Heart right ventricle (tissue), 16 donors: ENCODE measurements at regions not wholly inside any gene's neighbourhood (a gene's known extent, or its start where the extent isn't known, plus 50 kb on each side); places are given as distances from the start of the nearest gene placed in this dataset.
A peak's percentile ranks its signal among the peaks of the same experiment; 100 is the strongest.

Experiments
- ATAC-seq, 8 donors: fragments of 200-7000 bp; cut with Tn5 transposase; one replicate each; pipeline ENCODE4 v1.9.1; 2020; ENCODE audit warnings: mild to moderate bottlenecking in 8 of 8, moderate library complexity in 8 of 8, moderate number of reproducible peaks in 1 of 8
- DNase-seq, 2 donors: peaks; one replicate each; pipeline ENCODE4 v3.0.0-alpha.2; 2020
- H3K27ac ChIP-seq, 10 donors: fragments of 200-600 bp; sonication (generic) in 2 of 10; one replicate each; pipeline versions ENCODE4 v1.5.0 to v1.8.0; 2020 to 2022; ENCODE audit warnings: mild to moderate bottlenecking in 3 of 10
- H3K27me3 ChIP-seq, 7 donors: fragments of 200-600 bp; one replicate each; pipeline ENCODE4 v1.8.0; 2021 to 2022; ENCODE audit warnings: mild to moderate bottlenecking in 2 of 7
- H3K36me3 ChIP-seq, 9 donors: fragments of 200-600 bp; sonication (generic) in 1 of 9; one replicate each; pipeline versions ENCODE4 v1.5.0 to v1.8.0; 2020 to 2022; ENCODE audit warnings: mild to moderate bottlenecking in 2 of 9
- H3K4me1 ChIP-seq, 9 donors: fragments of 200-600 bp; sonication (generic) in 1 of 9; one replicate each; pipeline versions ENCODE4 v1.5.0 to v1.8.0; 2020 to 2022; ENCODE audit warnings: mild to moderate bottlenecking in 4 of 9
- H3K4me3 ChIP-seq, 10 donors: fragments of 200-600 bp; sonication (generic) in 2 of 10; one replicate each; pipeline versions ENCODE4 v1.5.0 to v1.8.0; 2020 to 2022; ENCODE audit warnings: mild to moderate bottlenecking in 7 of 10, moderate library complexity in 2 of 10
- H3K9me3 ChIP-seq, 11 donors: fragments of 200-600 bp in 10 of 11; sonication (generic) in 2 of 11; one replicate each; pipeline versions ENCODE4 v1.5.0 to v1.8.0; 2013 to 2022; ENCODE audit warnings: mild to moderate bottlenecking in 2 of 11, control low read depth in 1 of 11, moderate library complexity in 1 of 11
- CTCF ChIP-seq, 9 donors: fragments of 200-600 bp; sonication (generic) in 2 of 9; IDR thresholded peaks; one replicate each; pipeline versions ENCODE4 v1.5.0 to v1.8.0; 2021 to 2022; ENCODE audit warnings: antibody characterized with exemption in 9 of 9, mild to moderate bottlenecking in 5 of 9, moderate library complexity in 1 of 9
- WGBS, 2 donors: extraction: QIAGEN DNeasy Blood & Tissue Kit; methylation state at CpG; one replicate each; pipeline ENCODE4 v1.1.7; 2013; ENCODE audit warnings: inconsistent platforms in 1 of 2; 5-methylcytosine and 5-hydroxymethylcytosine counted together
- intact Hi-C, 10 donors: fragments of 100-400 bp; cut with DNase I; formaldehyde crosslinking; loops; one replicate each; pipeline versions ENCODE4 v1.11.1 to v1.14.2; 2022
- donor health status: Arrhythmogenic right ventricular cardiomyopathy.
- donor health status: ischemic (EF 13 %, LVEDD 7.1; RV severe dilation, severe dysfunction).
- donor health status: healthy with polysubstance abuse.
- donor health status: DM: no; HTN: yes; CAD: no.
- donor health status: DM: no; HTN: no; CAD: no.
- donor health status: ischemic (EF 25% LVEDD 6.9; RV normal size, moderate dysfunction).
- donor health status: ischemic (EF 25% LVEDD 5.7; RV mildly dilated, moderate dysfunction).
- donor health status: healthy.
- donor health status: DM: yes; HTN: yes; CAD: no.
- donor health status: Ischemic cardiomyopathy.
- donor health status: ischemic (EF 35%, LVEDD 5.7; RV mildly dilated, moderate dysfunction).
- donor health status: nonischemic (EF 11% LVEDD 7.7; RV severe dilation, severe dysfunction).
- donor health status: DM: yes; HTN: yes; CAD: no.
- donor health status: PGD.
- donor health status: ischemic (EF 29% LVEDD 5.4; RV normal size, mild dysfunction).
- donor health status: nonischemic (EF 23%, LVEDD 6.1; RV moderate dilation, normal function).

DNA sequence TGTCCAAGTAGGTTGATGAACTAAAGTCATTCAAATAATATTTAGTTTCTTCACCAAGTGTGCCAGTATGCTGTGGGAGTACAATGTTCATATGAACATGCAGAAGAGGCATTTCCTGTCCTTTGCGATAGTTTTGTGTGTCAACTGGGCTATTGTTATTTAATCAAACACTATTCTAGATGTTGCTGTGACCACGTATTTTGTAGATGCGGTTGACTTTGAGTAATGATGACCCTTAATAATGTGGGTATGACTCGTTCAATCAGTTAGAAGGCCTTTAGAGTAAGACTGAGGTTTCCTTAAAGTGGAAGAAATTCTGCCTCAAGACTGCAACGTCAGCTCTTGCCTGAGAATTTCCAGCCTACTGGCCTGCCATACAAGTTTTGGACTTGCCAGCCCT lies 470.7 kb upstream of the CBLB start:
- Histone ChIP-seq H3K4me1 (no peaks in the 10 kb centered on the region), H3K36me3 (no peaks in the 10 kb centered on the region), H3K27me3 (no peaks in the 10 kb centered on the region), H3K27ac (no peak overlapping the region), H3K4me3 (no peak overlapping the region), H3K9me3 (no peaks in the 10 kb centered on the region)
- intact Hi-C loops = no loop called here
- ATAC-seq = no peak
- no peak for DNase-seq
- 85 to 86% methylated on average over 5 of the region's 5 CpGs for WGBS, 2 donors
- TF ChIP-seq CTCF (IDR thresholded peaks at IDR 0.05) = no peak

- no peak for DNase-seq
- Histone ChIP-seq H3K27ac (no peak overlapping the region), H3K4me3 (peak overlapping the region in 2 of 10 donors; percentile 6 to 24), H3K27me3 (no peaks in the 10 kb centered on the region), H3K9me3 (no peaks in the 10 kb centered on the region), H3K36me3 (no peaks in the 10 kb centered on the region), H3K4me1 (no peaks in the 10 kb centered on the region)
- WGBS, 2 donors = 31 to 41% methylated on average over 6 of the region's 6 CpGs
- intact Hi-C loops = loop anchor here in 1 of 10 donors (10.0 kb wide), 1 partner anchor 596 kb away; no protein-coding TSS in a partner anchor
- no peak for TF ChIP-seq CTCF (IDR thresholded peaks at IDR 0.05)
- ATAC-seq = peak in 1 of 8 donors; percentile 39
Measured at GRCh38 chr3:106341087-106341486, 472.3 kb upstream of the CBLB start.

DNA sequence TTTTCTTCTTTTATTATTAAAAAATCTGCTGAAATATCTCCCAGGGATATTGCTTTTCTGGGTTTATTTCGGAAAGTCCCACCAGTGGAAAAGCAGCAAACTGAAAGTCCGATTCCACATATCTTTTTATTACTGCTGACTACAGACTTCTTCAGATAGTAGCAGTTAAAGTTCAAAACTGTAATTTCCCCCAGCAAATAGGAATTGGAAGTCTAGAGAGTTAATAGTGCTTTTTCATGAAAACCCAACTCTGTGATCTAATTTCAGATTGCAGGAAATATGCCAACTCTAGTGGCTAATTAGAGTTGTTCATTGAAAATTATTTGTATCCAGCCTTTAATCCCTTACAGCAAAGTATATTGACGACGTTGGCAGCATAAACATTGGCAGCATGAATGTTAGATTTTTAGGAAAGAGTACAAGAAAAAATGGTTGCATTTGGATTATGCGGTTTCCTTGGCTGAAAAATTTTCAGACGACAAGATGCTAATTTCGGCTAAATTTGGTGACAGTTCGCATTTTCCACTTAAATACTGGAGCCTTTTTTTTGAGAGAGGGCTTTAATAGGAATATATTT lies 472.9 kb upstream of the CBLB start:
- WGBS, 2 donors = 83 to 87% methylated on average over 8 of the region's 8 CpGs
- Histone ChIP-seq H3K36me3 (no peaks in the 10 kb centered on the region), H3K27ac (no peak overlapping the region), H3K9me3 (no peaks in the 10 kb centered on the region), H3K4me1 (no peaks in the 10 kb centered on the region), H3K4me3 (peak overlapping the region in 2 of 10 donors; percentile 6 to 24), H3K27me3 (no peaks in the 10 kb centered on the region)
- intact Hi-C loops = loop anchor here in 1 of 10 donors (10.0 kb wide), 1 partner anchor 597 kb away; no protein-coding TSS in a partner anchor
- no peak for ATAC-seq
- no peak for DNase-seq
- no peak for TF ChIP-seq CTCF (IDR thresholded peaks at IDR 0.05)

GRCh38 chr3:106342386-106342785 lies 473.6 kb upstream of the CBLB start:
- Histone ChIP-seq H3K9me3 (no peaks in the 10 kb centered on the region), H3K27me3 (no peaks in the 10 kb centered on the region), H3K27ac (no peak overlapping the region), H3K4me1 (no peaks in the 10 kb centered on the region), H3K4me3 (no peak overlapping the region), H3K36me3 (no peaks in the 10 kb centered on the region)
- ATAC-seq = peak in 1 of 8 donors; percentile 49
- intact Hi-C loops = loop anchor here in 1 of 10 donors (10.0 kb wide), 1 partner anchor 598 kb away; no protein-coding TSS in a partner anchor
- no peak for TF ChIP-seq CTCF (IDR thresholded peaks at IDR 0.05)
- no peak for DNase-seq
- 92 to 98% methylated on average over 2 of the region's 2 CpGs for WGBS, 2 donors
